HCEC 1CT (cell line): ENCODE measurements at regions not wholly inside any gene's neighbourhood (a gene's known extent, or its start where the extent isn't known, plus 50 kb on each side); places are given as distances from the start of the nearest gene placed in this dataset.
"Not testable (repeated sequence)": the region's sequence is repeated elsewhere in the genome, so short reads cannot be mapped to it uniquely, and the experiment has no call there.

ENCODE experiments used
- DNase-seq: peaks from one replicate; pipeline ENCODE4 v3.0.0-alpha.2; 2017

- no peak for DNase-seq
Observed at GRCh38 chr7:110522761-110523200, 568.1 kb upstream of the LRRN3 start.

- no peak for DNase-seq
Observed at GRCh38 chr7:110529175-110529574, 561.8 kb upstream of the LRRN3 start.

GRCh38 chr7:110531186-110531585 is 559.7 kb upstream of the LRRN3 start:
- no peak for DNase-seq

- DNase-seq: no peak
Observed at GRCh38 chr7:110534241-110534931, 556.5 kb upstream of the LRRN3 start.

GRCh38 chr7:110539216-110539615 is 551.7 kb upstream of the LRRN3 start:
- no peak for DNase-seq

- DNase-seq: no peak
Observed at GRCh38 chr7:110541962-110542361, 549.0 kb upstream of the LRRN3 start.

GRCh38 chr7:110544194-110544593 is 546.7 kb upstream of the LRRN3 start:
- no peak for DNase-seq

- DNase-seq: no peak
Observed at GRCh38 chr7:110548372-110548771, 542.6 kb upstream of the LRRN3 start.

- no peak for DNase-seq
Observed at GRCh38 chr7:110557136-110557535, 533.8 kb upstream of the LRRN3 start.

- DNase-seq: not testable (repeated sequence)
Observed at GRCh38 chr7:110563286-110563685, 527.6 kb upstream of the LRRN3 start.

GRCh38 chr7:110564246-110564645 is 526.7 kb upstream of the LRRN3 start:
- DNase-seq: no peak

- DNase-seq: no peak
Observed at GRCh38 chr7:110568388-110568787, 522.5 kb upstream of the LRRN3 start.

GRCh38 chr7:110568932-110569331 is 522.0 kb upstream of the LRRN3 start:
- DNase-seq: no peak

GRCh38 chr7:110569486-110570205 is 521.3 kb upstream of the LRRN3 start:
- DNase-seq: no peak

GRCh38 chr7:110573862-110574528 is 516.9 kb upstream of the LRRN3 start:
- DNase-seq: no peak

GRCh38 chr7:110587294-110587693 is 503.6 kb upstream of the LRRN3 start:
- no peak for DNase-seq

GRCh38 chr7:110590415-110590814 is 500.5 kb upstream of the LRRN3 start:
- no peak for DNase-seq

GRCh38 chr7:110591341-110591740 is 499.6 kb upstream of the LRRN3 start:
- DNase-seq: no peak

GRCh38 chr7:110592557-110592956 is 498.4 kb upstream of the LRRN3 start:
- no peak for DNase-seq

- no peak for DNase-seq
Observed at GRCh38 chr7:110593355-110593754, 497.6 kb upstream of the LRRN3 start.

GRCh38 chr7:110595694-110596093 is 495.2 kb upstream of the LRRN3 start:
- no peak for DNase-seq

- no peak for DNase-seq
Observed at GRCh38 chr7:110600956-110601355, 490.0 kb upstream of the LRRN3 start.

GRCh38 chr7:110601710-110602109 is 489.2 kb upstream of the LRRN3 start:
- DNase-seq: no peak

GRCh38 chr7:110604206-110604605 is 486.7 kb upstream of the LRRN3 start:
- DNase-seq: no peak
